ENCODE measurements at regions not wholly inside any gene's neighbourhood (a gene's known extent, or its start where the extent isn't known, plus 50 kb on each side); places are given as distances from the start of the nearest gene placed in this dataset.

DNA sequence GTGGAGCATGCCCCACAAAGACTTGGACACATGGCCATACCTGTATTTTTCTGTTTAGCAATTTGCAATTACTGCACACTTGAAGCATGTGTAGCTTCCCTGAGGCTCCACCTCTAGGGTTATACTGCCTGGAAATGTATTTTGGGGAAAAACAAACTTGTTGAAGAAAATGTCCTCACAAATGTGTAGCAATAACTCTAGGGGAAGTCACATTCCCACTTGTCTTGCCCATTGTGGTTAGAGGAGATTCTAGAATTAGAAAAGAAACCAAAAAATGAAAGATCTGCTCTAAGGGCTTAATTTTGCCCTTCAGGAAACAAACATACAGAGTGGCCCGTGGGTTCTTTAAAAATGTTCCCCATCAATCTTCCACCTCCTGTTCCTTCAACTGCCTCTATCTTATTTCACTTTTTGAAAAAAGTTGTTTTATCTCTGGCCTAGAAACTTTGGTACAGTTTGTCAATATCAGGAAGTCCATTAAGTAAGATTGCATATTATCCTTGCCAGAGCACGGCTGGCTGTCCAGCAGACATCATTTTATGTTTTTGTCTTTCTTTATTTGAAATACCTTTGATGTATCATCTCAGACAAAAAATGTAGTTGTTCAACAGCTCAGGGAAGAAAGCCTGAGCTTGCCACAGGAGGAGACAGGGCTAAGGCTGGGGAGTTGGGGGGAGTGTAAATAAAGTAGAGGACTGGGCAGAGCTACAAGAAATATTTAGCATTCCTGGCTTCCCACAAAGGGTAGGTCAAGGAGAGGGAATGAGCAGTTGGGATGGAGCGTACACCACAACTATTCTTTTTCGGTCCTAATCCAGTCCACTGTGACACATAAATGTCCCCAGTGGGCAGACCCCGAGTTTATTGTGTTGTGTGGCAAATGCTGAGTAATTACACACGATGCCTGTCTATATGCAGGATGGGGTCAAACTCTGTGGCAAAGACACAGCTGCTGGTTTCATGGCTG is 96.8 kb upstream of the CDC42EP3 start:
- peak overlapping the region in 7 of 8 donors; percentile 52 to 86 (median 76) for H3K27ac ChIP-seq
- peak overlapping the region in 1 of 8 donors; percentile 0 for H3K4me3 ChIP-seq
- H3K27me3 ChIP-seq (replicated peaks in 1 of 7): no peaks in the 10 kb centered on the region
- 43 to 55% (median 50%) methylated on average over 6 of the region's 6 CpGs for WGBS, 5 donors
- intact Hi-C loops (cut with DNase I; ENCODE audit: low total_unique reads): no loop called here
- peaks cover 0 to 34% (median 5%) of the 10 kb centered on the region in 6 donors for H3K4me1 ChIP-seq
- TF ChIP-seq POLR2AphosphoS5 (IDR thresholded peaks at IDR 0.05) (no peak), POLR2A (IDR thresholded peaks at IDR 0.05) (no peak), CTCF (IDR thresholded peaks at IDR 0.05 in 8 of 11, conservative IDR thresholded peaks at IDR 0.05 in 3 of 11) (no peak)
- no peaks in the 10 kb centered on the region for H3K36me3 ChIP-seq
- peaks cover 0 to 3% (median 0%) of the 10 kb centered on the region in 8 donors for H3K9me3 ChIP-seq
- DNase-seq: no peak

DNA sequence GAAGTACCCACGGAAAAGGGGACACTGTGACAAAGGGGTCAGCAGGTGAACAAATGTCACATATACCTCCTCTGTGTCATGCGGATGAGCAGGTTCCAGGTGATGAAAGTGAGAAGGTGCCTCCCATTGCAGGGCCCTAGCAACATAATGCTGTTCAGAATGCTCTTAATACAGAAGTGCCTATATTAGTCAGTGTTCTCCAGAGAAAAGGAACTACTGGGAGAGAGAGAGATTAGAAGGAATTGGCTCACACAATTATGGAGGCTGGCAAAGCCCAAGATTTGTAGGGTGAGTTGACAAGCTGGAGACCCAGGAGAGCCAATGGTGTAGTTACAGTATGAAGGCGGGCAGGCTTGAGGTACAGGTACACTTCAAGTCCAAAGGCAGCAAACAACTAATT is 98.1 kb upstream of the CDC42EP3 start:
- H3K27ac ChIP-seq: peak overlapping the region in 4 of 8 donors; percentile 3 to 85 (median 79)

GRCh38 chr2:37770797-37771196 is 99.4 kb upstream of the CDC42EP3 start:
- TF ChIP-seq CTCF (IDR thresholded peaks at IDR 0.05 in 8 of 11, conservative IDR thresholded peaks at IDR 0.05 in 3 of 11) (no peak), POLR2A (IDR thresholded peaks at IDR 0.05) (no peak), POLR2AphosphoS5 (IDR thresholded peaks at IDR 0.05) (no peak)
- Histone ChIP-seq H3K9me3 (peaks cover 0 to 3% (median 0%) of the 10 kb centered on the region in 8 donors), H3K4me3 (no peak overlapping the region), H3K36me3 (no peaks in the 10 kb centered on the region), H3K27ac (no peak overlapping the region), H3K27me3 (replicated peaks in 1 of 7) (no peaks in the 10 kb centered on the region), H3K4me1 (peaks cover 0 to 27% (median 5%) of the 10 kb centered on the region in 6 donors)
- intact Hi-C loops (cut with DNase I; ENCODE audit: low total_unique reads): no loop called here
- no peak for DNase-seq
- 72 to 98% (median 87%) methylated on average over 2 of the region's 2 CpGs for WGBS, 5 donors

More for the DNA sequence above, 98.1 kb upstream of the CDC42EP3 start:
- peaks cover 0 to 33% (median 5%) of the 10 kb centered on the region in 6 donors for H3K4me1 ChIP-seq
- H3K9me3 ChIP-seq: peaks cover 0 to 3% (median 0%) of the 10 kb centered on the region in 8 donors
- DNase-seq: no peak
- WGBS, 5 donors: 85 to 95% (median 87%) methylated on average over 3 of the region's 3 CpGs
- H3K27me3 ChIP-seq (replicated peaks in 1 of 7): no peaks in the 10 kb centered on the region
- H3K4me3 ChIP-seq: no peak overlapping the region
- H3K36me3 ChIP-seq: no peaks in the 10 kb centered on the region
- intact Hi-C loops (cut with DNase I; ENCODE audit: low total_unique reads): no loop called here
- no peak for TF ChIP-seq CTCF (IDR thresholded peaks at IDR 0.05 in 8 of 11, conservative IDR thresholded peaks at IDR 0.05 in 3 of 11)
- TF ChIP-seq POLR2A (IDR thresholded peaks at IDR 0.05): no peak
- TF ChIP-seq POLR2AphosphoS5 (IDR thresholded peaks at IDR 0.05): no peak

- TF ChIP-seq POLR2AphosphoS5 (IDR thresholded peaks at IDR 0.05): no peak
- no peak for TF ChIP-seq CTCF (IDR thresholded peaks at IDR 0.05 in 8 of 11, conservative IDR thresholded peaks at IDR 0.05 in 3 of 11)
- TF ChIP-seq POLR2A (IDR thresholded peaks at IDR 0.05): no peak
- Histone ChIP-seq H3K36me3 (no peaks in the 10 kb centered on the region), H3K27me3 (replicated peaks in 1 of 7) (no peaks in the 10 kb centered on the region), H3K27ac (peak overlapping the region in 3 of 8 donors; percentile 26 to 41 (median 28)), H3K4me3 (no peak overlapping the region), H3K9me3 (no peaks in the 10 kb centered on the region), H3K4me1 (peaks cover 0 to 23% (median 5%) of the 10 kb centered on the region in 6 donors)
- WGBS, 5 donors: 50 to 74% (median 62%) methylated on average over 3 of the region's 3 CpGs
- intact Hi-C loops (cut with DNase I; ENCODE audit: low total_unique reads): no loop called here
- no peak for DNase-seq
Observed at GRCh38 chr2:37771600-37772088, 100.2 kb upstream of the CDC42EP3 start.
